AG04449 (cell line): ENCODE measurements at regions not wholly inside any gene's neighbourhood (a gene's known extent, or its start where the extent isn't known, plus 50 kb on each side); places are given as distances from the start of the nearest gene placed in this dataset.

ENCODE experiments used
- CTCF ChIA-PET: fragments of 350-600 bp; formaldehyde crosslinking; extraction: SDS; loops from one replicate; lab custom pipeline; 2021; ENCODE audit warnings: antibody characterized with exemption; lab: Yijun Ruan, JAX
- POLR2A ChIA-PET: fragments of 400-600, 350-600 bp; formaldehyde crosslinking; extraction: SDS; loops from one replicate; lab custom pipeline; 2020; ENCODE audit warnings: antibody characterized with exemption, inconsistent platforms; lab: Yijun Ruan, JAX
- DNase-seq: peaks from one replicate; pipeline ENCODE4 v3.0.0-alpha.2; 2010; ENCODE audit warnings: low read depth, low spot score
- H3K4me3 ChIP-seq: 2 replicates; pipeline ENCODE4 v1.5.1; 2011; ENCODE audit warnings: low read depth, mild to moderate bottlenecking, control low read depth, low read length
- TF ChIP-seq, protein P1 (sequence below): IDR thresholded peaks from one replicate; pipeline ENCODE4 v1.5.1; 2011; ENCODE audit warnings: mild to moderate bottlenecking, moderate library complexity, low read length, control low read depth, inconsistent platforms; ENCODE audit not compliant: insufficient read depth; ENCODE audit errors: missing control alignments

DNA sequence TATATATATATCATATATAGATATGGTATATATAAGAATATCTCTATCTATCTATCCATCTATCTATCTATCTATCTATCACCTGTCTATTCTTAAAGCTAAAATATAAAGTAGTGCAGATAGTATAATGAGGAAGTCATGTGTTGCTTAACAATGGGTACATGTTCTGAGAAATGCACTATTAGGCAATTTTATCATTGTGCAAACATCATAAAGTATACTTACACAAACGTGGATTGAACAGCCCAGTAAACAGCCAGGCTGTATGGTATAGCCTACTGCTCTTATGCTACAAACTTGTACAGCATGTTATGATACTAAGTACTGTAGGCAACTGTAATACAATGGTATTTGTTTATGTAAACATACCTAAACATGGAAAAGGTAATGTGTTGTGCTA is 621.0 kb upstream of the NCAM2 start:
- no peak overlapping the region for H3K4me3 ChIP-seq
- DNase-seq = no peak
- ChIA-PET CTCF (no interaction called here), POLR2A (no interaction called here)
- TF ChIP-seq, protein P1, sequence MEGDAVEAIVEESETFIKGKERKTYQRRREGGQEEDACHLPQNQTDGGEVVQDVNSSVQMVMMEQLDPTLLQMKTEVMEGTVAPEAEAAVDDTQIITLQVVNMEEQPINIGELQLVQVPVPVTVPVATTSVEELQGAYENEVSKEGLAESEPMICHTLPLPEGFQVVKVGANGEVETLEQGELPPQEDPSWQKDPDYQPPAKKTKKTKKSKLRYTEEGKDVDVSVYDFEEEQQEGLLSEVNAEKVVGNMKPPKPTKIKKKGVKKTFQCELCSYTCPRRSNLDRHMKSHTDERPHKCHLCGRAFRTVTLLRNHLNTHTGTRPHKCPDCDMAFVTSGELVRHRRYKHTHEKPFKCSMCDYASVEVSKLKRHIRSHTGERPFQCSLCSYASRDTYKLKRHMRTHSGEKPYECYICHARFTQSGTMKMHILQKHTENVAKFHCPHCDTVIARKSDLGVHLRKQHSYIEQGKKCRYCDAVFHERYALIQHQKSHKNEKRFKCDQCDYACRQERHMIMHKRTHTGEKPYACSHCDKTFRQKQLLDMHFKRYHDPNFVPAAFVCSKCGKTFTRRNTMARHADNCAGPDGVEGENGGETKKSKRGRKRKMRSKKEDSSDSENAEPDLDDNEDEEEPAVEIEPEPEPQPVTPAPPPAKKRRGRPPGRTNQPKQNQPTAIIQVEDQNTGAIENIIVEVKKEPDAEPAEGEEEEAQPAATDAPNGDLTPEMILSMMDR = no peak

DNA sequence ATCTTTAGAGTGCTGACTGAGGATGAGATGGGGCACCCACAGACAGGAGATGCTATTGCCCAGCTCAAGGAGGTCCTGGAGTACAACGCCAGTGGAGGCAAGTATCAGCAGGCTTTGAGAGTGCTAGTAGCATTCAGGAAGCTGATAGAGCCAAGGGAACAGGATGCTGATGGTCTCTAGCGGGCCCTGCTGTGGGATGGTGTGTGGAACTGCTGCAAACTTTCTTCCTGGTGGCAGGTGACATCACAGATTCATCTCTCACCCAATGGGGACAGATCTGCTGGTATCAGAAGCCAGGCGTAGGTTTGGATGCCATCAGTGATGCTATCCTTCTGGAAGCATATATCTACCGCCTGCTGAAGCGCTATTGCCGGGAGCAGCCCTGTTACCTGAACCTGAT is 609.8 kb upstream of the NCAM2 start:
- DNase-seq = no peak
- TF ChIP-seq, protein P1 = no peak
- no peak overlapping the region for H3K4me3 ChIP-seq
- POLR2A ChIA-PET = no interaction called here
- CTCF ChIA-PET = no interaction called here

GRCh38 chr21:20396798-20397197 is 601.4 kb upstream of the NCAM2 start:
- ChIA-PET CTCF (no interaction called here), POLR2A (no interaction called here)
- no peak for DNase-seq
- H3K4me3 ChIP-seq = no peak overlapping the region
- TF ChIP-seq, protein P1 = no peak

GRCh38 chr21:20404915-20405314 is 593.3 kb upstream of the NCAM2 start:
- no peak overlapping the region for H3K4me3 ChIP-seq
- TF ChIP-seq, protein P1 = no peak
- ChIA-PET CTCF (no interaction called here), POLR2A (no interaction called here)
- no peak for DNase-seq

DNA sequence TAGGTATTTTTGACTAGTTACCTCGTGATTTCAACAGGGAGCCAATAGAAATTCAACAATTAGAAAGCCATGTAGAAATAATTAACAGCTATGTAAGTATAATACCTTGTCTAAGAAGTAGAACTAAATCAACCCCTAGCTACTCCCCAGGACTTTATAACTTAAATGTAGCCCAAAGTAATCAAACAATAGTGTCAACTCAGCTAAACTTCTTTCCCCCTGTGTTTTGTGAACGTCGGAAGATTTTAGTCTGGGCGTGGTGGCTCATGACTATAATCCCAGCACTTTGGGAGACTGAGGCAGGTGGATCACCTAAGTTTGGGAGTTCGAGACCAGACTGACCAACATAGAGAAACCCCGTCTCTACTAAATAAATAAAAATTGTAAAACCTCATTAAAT is 579.9 kb upstream of the NCAM2 start:
- TF ChIP-seq, protein P1 = no peak
- no peak overlapping the region for H3K4me3 ChIP-seq
- ChIA-PET POLR2A (no interaction called here), CTCF (no interaction called here)
- no peak for DNase-seq

- CTCF ChIA-PET = no interaction called here
These were observed 578.4 kb upstream of the NCAM2 start for GRCh38 chr21:20419772-20420171.

More at GRCh38 chr21:20419772-20420171, 578.4 kb upstream of the NCAM2 start:
- TF ChIP-seq, protein P1 = no peak
- POLR2A ChIA-PET = no interaction called here
- no peak overlapping the region for H3K4me3 ChIP-seq
- DNase-seq = no peak
